ENCODE measurements at regions not wholly inside any gene's neighbourhood (a gene's known extent, or its start where the extent isn't known, plus 50 kb on each side); places are given as distances from the start of the nearest gene placed in this dataset.

- Histone ChIP-seq H3K4me3 (ENCODE audit: low read depth in 1 of 3, low read length in 3 of 3) (no peak overlapping the region), H3K36me3 (ENCODE audit: control insufficient read depth in 4 of 4, insufficient read depth in 3 of 4, low read depth in 1 of 4, low read length in 3 of 4) (no peaks in the 10 kb centered on the region), H3K9ac (ENCODE audit: low read depth in 1 of 2, low read length in 2 of 2) (no peak overlapping the region), H3K27me3 (ENCODE audit: control insufficient read depth in 4 of 4, insufficient read depth in 4 of 4, low read length in 3 of 4) (peaks cover 0 to 3% (median 0%) of the 10 kb centered on the region in 4 donors), H3K9me3 (ENCODE audit: control insufficient read depth in 4 of 4, low read length in 3 of 4) (no peaks in the 10 kb centered on the region), H3K4me1 (ENCODE audit: control insufficient read depth in 4 of 4, insufficient read depth in 4 of 4, low read length in 3 of 4) (no peaks in the 10 kb centered on the region), H3K27ac (ENCODE audit: low read depth in 1 of 2, low read length in 2 of 2) (no peak overlapping the region)
- TF ChIP-seq RAD21 (IDR thresholded peaks at IDR 0.05) (no peak), SP1 (IDR thresholded peaks at IDR 0.05) (no peak), FOXA1 (IDR thresholded peaks at IDR 0.05) (no peak), ZBTB33 (IDR thresholded peaks at IDR 0.05) (no peak), YY1 (IDR thresholded peaks at IDR 0.05) (no peak), GABPA (IDR thresholded peaks at IDR 0.05 in 1 of 2, conservative IDR thresholded peaks at IDR 0.05 in 1 of 2) (no peak), NR2F2 (IDR thresholded peaks at IDR 0.05) (no peak), CTCF (IDR thresholded peaks at IDR 0.05; ENCODE audit: low read depth, low read length, missing input control) (no peak)
- 96% methylated on average over 7 of the region's 7 CpGs for WGBS
- no peak for DNase-seq (ENCODE audit: low spot score)
Observed at GRCh38 chrX:107573016-107573415, 55.3 kb upstream of the PRPS1 start.

GRCh38 chrX:107574054-107574683, 54.1 kb upstream of the PRPS1 start:
- no peak overlapping the region for H3K4me3 ChIP-seq (ENCODE audit: low read depth in 1 of 3, low read length in 3 of 3)
- no peak for DNase-seq (ENCODE audit: low spot score)
- H3K27me3 ChIP-seq (ENCODE audit: control insufficient read depth in 4 of 4, insufficient read depth in 4 of 4, low read length in 3 of 4) = peaks cover 0 to 3% (median 0%) of the 10 kb centered on the region in 4 donors
- H3K27ac ChIP-seq (ENCODE audit: low read depth in 1 of 2, low read length in 2 of 2) = no peak overlapping the region
- no peaks in the 10 kb centered on the region for H3K36me3 ChIP-seq (ENCODE audit: control insufficient read depth in 4 of 4, insufficient read depth in 3 of 4, low read depth in 1 of 4, low read length in 3 of 4)
- H3K9ac ChIP-seq (ENCODE audit: low read depth in 1 of 2, low read length in 2 of 2) = no peak overlapping the region
- no peaks in the 10 kb centered on the region for H3K4me1 ChIP-seq (ENCODE audit: control insufficient read depth in 4 of 4, insufficient read depth in 4 of 4, low read length in 3 of 4)
- 74% methylated on average over 3 of the region's 3 CpGs for WGBS
- TF ChIP-seq YY1 (IDR thresholded peaks at IDR 0.05) = peak; percentile 28
- peak; percentile 42 for TF ChIP-seq FOXA1 (IDR thresholded peaks at IDR 0.05)
- no peak for TF ChIP-seq TAF1 (conservative IDR thresholded peaks at IDR 0.05)
- peak in 1 of 2 donors; percentile 24 for TF ChIP-seq RXRA (IDR thresholded peaks at IDR 0.05)
- peak; percentile 68 for TF ChIP-seq FOXA2 (IDR thresholded peaks at IDR 0.05)
- no peak for TF ChIP-seq SP1 (IDR thresholded peaks at IDR 0.05)
- no peak for TF ChIP-seq REST (IDR thresholded peaks at IDR 0.05)
- TF ChIP-seq ZBTB33 (IDR thresholded peaks at IDR 0.05) = no peak
- peak in 1 of 2 donors; percentile 38 for TF ChIP-seq JUND (IDR thresholded peaks at IDR 0.05)
- TF ChIP-seq MAX (IDR thresholded peaks at IDR 0.05) = no peak
- TF ChIP-seq ATF3 (IDR thresholded peaks at IDR 0.05) = no peak
- TF ChIP-seq NR2F2 (IDR thresholded peaks at IDR 0.05) = no peak
- TF ChIP-seq RAD21 (IDR thresholded peaks at IDR 0.05) = no peak
- no peak for TF ChIP-seq CTCF (IDR thresholded peaks at IDR 0.05; ENCODE audit: low read depth, low read length, missing input control)
- no peak for TF ChIP-seq EGR1 (IDR thresholded peaks at IDR 0.05; ENCODE audit: low read depth in 2 of 2)
- TF ChIP-seq GABPA (IDR thresholded peaks at IDR 0.05 in 1 of 2, conservative IDR thresholded peaks at IDR 0.05 in 1 of 2) = no peak
- no peak for TF ChIP-seq HNF4A (conservative IDR thresholded peaks at IDR 0.05)
- TF ChIP-seq HNF4G (IDR thresholded peaks at IDR 0.05) = no peak
- no peaks in the 10 kb centered on the region for H3K9me3 ChIP-seq (ENCODE audit: control insufficient read depth in 4 of 4, low read length in 3 of 4)

All from liver (tissue), 8 donors.